Inflammatory macrophage (primary cell): ENCODE measurements at regions not wholly inside any gene's neighbourhood (a gene's known extent, or its start where the extent isn't known, plus 50 kb on each side); places are given as distances from the start of the nearest gene placed in this dataset.

Experiments used
- DNase-seq, 2 donors: peaks; one replicate each; pipeline ENCODE4 v3.0.0-alpha.2; 2020 to 2022

DNA sequence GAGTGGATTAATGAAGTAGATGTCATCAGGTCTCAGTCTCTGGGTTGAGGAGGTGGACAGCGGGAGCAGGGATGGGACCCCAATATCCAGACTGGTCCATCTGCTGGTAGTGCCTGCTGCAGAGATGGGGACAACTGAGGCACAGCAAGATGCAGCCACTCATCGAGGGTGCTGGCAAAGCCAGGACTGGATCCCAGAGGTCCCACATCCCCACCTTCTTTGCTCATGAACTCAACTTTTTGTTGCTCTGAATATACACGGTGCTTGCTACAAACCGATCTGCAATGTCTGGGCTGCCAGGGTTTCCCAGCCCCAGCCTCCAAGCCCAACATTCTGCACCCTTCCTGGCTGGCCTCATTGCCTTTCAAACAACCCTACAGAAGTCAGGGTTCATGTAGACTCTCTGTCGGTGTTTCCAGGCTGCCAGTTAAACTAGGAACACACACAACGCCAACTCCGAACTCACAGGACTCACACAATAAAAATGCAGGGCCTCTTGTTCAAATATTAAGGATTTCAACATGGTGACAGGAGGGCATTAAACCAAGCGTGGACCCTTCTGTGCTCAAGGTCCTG lies 168.2 kb downstream of the MN1 start:
- DNase-seq: no peak

DNA sequence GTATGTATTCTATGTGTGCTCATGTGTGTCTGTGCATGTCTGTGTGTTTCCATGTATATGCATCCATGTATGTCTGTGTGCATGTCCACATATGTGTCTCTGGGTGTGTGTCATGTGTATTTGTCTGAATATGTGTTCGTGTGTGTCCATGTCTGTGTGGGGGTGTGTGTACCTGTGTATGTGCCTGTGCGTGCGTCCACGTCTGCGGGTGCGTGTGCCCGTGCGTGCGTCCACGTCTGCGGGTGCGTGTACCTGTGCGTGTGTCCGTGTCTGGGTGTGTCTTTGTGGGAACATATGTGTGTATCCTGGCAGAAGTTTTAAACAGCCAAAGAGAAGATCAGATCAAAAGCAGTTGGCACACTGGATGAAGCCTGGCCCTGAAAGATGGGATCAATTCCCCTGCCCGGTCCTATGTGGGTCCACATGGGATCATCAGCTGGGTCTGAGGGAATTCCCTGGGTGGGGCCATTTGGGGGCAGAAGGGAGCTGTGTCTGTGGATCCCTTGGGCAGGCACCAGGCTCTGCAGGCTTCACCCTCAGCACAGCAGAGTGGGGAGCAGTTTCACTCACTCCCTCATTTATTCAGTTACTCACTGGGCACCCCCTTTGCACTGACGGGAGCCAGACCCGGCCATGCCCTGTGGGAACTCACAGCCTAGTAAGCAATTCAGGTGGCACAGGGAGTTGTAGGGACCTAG lies 167.4 kb downstream of the MN1 start:
- DNase-seq: no peak

DNA sequence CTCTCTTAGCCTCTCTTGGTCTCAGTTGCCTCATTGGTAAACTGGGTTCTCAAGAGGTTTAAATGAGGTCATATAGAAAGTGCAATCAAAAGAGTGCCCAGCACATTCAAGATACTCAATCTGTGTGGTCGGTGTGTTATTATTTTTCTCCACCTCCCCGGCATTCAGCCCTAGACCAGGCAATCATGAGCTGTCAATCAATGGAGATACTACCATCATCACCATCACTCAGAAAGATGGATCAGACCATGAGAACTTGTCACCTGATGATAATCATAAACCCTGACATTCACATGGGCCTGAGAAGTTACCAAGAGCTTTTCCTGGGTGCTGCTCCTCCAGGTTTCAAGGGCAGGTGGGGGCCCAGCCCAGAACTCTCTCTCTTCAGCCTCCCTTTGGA lies 166.1 kb downstream of the MN1 start:
- DNase-seq: no peak

DNA sequence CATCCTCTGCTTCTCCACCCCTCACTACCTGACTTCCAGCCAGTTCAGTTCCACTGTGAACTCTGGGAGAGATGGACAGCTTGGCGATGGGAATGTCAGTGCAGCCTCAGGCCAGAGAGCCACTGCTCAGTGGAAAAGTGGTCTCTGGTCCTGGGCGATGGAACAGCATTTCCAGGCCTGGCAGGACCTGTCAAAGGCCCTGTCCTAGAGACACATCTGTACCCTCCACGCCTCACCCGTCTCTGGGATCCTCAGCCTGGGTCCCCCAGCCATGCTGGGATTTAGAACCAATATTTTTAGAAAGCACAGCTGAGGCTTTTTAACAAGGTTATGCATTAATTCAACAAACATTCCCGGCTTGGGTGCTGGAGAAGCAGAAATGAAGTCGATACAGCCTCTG lies 165.7 kb downstream of the MN1 start:
- DNase-seq: no peak

DNA sequence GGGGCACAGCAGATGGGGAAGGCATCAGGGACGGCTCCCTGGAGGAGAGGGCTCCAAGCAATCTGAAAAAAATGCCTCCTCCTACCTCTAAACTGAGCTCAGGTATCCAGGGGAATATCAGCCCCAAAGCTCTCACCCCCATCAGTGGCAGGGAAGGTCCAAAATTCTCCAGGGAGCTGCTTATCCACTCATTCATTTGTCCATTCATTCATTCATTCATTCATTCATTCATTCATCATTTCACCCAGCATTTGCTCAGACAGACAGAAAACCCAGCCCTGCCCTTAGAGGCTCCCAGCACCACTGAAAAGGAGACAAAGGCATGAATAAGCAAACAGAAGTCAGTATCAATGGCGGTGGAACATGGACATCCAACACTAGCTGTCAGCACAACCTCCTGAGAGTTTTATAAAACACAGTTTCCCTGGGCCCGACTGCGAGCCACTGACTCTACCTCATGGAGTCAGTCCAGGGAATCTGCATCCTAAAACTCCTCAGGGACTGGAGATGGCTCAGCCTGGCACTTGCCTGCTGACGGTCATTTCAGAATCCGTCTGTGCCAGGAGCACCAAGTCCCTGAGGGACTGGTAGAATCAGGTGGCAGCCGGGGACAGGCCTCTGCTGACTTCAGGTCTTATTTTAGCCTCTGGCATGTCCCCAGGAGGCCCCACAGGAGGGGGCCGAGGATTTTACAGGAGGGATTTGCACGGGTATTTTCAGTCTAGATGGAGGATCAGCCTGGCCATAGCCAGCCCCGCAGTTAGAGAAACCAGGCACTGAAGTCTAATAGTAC lies 164.6 kb downstream of the MN1 start:
- no peak for DNase-seq

DNA sequence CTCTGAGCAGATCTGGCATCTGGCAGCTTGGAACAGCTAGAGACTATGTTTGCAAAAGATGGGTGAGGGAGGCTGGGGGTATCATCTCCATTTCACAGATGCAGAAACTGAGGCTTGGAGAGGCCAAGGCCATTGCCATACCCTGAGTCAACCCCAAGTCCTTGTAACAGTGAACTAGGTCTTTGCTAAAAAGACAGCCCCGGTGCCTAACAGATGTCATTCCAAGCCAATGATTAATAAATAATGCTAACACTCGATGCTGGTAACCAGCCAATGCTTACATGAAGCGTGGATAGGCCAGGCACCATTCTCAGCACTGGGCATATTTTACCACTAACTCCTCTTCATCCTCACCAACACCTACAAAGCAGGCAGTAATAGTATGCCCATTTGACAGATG lies 164.0 kb downstream of the MN1 start:
- DNase-seq: no peak

DNA sequence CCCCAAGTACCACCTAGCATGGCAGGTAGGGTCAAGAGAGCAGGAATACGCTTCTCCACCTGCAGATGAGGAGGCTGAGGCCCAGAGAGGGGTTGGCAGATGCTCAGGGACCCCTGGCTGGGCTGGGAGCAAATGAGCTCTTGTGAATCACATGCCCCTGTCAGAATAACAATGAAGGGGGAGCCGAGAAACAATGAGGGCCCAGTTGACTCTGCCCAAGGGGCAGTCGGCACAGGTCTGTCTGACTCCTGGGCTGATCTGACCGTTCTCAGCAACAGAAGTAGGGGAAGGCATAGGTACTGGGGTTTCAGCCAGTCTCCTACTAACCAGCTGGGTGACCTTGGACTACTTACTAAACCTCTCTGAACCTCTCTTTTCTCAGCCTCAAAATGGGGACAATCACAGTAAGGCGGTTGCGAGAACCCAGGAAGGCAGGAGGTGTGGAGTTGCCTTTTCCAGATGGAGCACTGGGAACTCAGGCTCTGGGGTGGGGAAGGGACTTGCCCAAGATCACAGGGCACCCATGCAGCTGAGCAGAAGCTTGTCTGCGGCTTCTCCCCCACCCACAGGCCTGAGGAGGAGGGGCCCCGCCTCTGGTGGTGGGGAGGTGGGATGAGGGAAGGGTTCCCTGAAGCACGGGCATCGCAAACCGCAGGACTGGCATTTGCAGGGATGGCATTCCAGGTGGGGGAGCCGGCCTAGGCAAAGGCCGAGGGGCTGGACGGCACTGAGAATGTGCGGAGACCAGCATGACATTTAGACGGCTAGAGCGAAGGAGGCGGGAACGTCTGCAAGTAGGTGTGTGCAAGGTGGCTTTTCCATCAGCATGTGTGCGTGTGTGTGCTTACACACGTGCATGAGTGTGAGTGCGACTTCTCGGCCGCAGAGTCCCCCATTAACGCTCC lies 163.0 kb downstream of the MN1 start:
- no peak for DNase-seq

DNA sequence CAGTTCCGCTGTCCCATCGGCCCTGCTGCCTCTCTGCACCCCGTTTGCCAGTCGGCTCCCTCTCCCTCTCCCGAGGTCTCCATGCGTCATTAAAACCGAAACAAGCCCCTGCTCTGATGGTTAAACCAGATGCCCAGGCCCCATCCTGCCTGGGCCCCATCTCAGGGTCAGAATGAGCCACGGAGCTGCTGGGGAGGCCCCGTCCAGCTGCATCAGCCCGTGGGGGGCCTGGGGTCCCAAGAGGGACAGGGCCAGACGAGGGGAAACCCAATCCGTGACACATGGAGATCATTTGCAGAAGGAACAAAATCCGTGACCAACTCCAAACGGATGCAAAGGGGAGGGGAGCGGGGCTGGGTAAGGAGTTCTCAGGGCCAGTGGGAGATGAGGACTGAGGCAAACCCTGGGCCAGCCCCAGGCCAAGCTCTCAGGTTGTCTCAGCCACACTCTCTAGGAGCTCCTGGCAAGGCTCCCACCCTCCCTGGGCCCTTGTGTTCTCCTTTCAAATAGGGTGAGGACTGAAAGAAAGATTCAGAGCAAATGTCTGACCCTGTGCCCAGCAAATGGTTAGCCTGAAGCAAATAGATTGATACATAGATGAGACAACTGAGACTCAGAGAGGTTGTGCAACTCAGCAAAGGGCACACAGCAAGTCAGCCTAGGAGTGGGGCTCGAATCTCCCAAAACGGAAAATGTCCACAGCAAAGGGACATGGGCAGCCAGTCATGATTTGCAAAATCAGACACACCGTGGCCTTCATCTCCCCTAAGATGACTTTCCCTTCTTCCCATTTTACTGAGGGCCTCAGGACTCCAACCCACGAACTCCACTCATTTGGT lies 162.1 kb downstream of the MN1 start:
- no peak for DNase-seq

DNA sequence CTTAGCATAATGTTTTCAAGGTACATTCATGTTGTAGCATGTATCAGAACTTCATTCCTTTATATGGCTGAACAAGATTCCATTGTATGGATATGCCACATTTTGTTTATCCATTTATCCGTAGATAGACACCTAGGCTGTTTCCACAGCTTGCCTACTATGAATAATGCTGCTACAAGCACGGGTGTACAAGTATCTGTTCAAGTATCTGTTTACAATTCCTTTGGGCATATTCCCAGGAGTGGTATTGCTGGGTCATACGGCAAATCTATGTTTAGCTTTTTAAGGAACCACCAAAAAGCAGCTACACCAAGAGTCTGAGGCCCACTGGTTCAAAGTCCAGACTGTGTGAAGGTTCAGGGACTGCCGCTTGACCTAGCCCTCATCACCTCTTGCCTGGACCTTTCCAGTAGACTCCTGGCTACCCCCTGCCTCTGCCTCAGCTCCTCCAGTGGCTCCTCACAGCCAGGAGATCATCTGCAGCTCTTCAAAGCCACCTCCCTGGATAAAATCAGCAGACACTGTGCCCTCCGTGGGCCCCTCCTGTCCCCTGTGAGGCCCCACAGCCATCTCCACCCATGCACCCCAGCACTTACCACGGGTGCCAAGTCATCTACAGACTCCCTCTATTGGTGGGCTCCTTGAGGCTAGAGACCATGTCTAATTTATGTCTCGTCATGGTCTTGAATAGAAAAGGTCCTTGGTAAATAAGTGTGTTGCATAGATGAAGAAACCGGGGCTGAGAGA lies 160.3 kb downstream of the MN1 start:
- DNase-seq: no peak

DNA sequence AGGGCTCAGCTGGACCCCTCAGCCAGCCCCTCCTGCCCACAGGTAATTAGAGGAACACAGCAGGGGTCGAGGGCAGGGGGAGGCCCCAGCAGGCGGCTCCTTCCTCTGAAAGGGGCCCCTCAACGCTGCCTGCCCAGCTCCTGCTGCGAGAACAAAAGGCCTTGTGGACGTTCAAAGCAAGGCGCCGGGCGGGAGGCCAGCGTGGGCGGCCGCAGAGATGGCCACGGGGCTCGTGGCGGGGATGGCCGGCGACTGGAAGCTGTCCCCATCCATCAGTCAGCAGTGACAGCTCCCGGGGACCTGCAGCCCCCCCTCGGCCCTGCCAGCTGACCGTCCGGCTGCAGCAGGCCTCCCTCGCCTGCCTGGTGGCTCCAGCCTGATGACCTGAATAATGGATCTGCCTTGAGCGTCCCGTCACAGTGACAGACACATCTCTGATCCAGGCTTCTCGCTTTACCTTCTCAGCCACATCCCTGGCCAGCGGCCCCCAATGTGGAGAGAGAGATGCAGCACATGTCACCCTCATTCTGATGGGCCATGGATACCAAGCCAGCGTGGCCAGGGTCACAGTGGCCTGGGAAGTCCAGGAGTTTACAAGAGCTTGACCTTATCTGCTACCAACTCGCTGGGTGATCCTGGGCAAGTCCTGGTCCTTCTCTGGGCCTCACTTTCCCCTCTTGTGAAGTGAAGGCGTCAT lies 159.3 kb downstream of the MN1 start:
- DNase-seq: no peak

DNA sequence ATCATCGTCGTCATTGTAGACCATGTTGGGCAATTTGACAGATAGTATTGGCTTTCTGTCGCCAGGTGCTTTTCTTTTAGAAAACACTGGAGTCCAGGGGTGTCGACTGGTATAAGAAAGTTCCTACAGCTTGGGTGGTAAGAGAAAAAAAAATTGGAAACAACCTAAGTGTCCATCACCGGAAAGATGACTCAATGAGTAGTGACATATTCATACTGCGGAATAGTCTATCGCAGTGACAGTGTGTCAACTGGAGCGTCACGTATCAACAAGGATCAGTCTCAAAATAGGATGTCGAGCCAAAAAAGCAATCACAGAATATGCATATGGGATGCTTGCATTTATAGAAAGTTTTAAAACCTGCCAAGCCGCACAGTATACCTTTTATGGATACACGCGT lies 157.6 kb downstream of the MN1 start:
- DNase-seq: no peak

DNA sequence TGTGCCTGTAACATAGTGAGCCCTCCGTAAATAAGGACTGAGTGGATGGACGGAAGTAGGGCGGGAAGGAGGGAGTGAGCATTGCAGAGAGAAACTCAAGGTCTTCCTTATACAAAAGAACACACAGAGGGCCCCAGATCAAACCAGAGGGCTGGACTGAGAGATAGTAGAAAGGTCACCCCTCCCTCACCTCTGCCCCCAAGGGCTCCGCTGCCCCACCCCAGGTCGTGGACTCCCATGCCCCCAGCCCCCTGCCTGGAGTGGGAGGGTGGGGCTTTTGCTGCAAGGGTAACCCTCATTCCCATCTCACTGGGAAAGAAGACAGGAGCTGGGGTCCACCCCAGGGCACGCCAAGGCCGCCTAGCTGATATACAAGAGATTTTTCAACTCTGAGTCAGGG lies 157.0 kb downstream of the MN1 start:
- no peak for DNase-seq

DNA sequence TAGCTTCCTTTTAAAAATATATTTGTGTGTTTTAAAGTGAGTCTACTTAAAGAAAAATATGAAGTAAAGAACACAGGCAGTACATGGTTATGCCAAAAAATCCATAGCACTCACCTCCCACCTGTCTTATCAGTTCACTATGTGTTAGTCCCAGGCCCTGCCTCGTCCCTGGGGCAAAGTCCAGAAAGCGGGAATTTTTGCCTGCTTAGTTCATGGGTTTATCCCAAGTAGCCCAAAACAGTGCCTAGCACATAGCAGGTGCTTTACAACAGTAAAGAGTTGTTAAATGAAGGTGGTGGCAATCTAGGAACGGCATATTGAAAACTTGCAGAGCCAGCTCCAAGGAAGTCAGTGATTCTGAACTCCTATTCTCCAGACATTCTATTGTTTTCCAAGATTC lies 154.0 kb downstream of the MN1 start:
- no peak for DNase-seq

DNA sequence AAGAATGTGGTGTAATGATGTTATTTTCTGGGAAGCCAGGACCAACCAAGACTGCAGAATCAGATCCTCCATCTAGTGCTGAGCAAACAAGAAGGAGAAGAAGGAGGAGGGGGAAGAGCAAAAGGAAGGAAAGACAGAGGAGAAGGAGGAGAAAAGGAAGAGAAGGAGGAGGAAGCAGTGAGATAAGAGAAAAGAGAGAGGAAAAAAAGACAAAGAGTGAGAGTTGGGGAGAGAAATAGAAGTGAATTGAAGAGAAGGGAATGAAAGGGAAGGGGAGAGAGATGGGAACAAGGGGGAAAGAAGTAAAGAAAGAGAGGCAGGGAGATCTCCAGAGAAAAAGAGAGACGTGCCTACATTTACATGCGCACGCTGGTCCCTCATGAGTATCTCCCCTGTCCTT lies 153.5 kb downstream of the MN1 start:
- DNase-seq: no peak

DNA sequence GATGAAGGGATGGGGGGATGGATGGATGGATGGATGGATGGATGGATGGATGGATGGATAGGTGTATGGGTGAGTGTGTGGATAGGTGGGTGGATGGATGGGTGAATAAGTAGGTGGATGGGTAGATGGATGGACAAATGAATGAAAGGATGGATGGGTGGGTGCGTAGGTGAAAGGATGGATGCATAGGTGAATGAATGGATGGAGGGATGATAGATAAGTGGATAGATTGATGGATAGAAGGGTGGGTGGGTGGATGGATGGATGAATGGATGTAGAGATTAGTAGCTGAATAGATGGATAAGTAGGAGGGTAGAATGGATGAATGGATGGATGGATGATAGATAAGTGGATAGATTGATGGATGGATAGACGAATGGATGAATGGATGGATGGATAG lies 152.7 kb downstream of the MN1 start:
- DNase-seq: no peak

DNA sequence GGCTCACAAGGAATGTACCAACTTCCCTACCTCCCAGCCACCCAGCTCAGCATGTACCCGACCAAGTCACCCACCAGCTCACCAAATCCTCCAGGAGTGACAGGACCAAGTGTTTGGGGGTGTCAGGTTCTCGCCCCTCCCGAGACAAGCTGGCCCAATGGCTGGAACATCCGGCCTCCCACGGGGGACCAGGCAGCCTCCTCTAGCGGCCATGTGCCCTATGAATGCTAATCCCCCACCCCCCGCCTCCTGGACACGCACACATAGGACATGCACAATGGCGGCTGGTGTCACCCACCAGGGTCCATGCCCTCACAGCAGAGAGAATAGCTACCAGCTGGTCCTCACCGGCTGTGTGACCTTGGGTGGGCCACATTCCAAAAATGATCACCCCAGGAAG lies 151.0 kb downstream of the MN1 start:
- no peak for DNase-seq

DNA sequence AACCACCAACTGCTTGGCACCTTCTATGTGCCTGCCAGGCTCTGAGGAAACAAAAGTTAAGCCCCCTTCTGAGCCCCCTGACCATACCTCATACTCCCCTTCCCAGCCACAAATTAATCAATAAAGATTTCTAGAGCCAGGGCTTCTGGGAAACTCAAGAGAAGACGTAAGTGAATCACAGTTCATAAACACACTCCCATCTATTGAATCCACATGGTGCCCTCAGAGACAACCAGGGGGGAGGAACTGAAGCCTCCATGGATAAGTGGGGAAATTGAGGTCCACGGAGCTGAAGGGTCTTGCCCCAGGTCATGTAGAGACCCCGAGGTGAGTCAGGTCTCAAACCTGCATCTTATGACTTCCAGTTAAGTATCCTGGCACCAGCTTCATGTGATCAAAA lies 150.6 kb downstream of the MN1 start:
- no peak for DNase-seq

DNA sequence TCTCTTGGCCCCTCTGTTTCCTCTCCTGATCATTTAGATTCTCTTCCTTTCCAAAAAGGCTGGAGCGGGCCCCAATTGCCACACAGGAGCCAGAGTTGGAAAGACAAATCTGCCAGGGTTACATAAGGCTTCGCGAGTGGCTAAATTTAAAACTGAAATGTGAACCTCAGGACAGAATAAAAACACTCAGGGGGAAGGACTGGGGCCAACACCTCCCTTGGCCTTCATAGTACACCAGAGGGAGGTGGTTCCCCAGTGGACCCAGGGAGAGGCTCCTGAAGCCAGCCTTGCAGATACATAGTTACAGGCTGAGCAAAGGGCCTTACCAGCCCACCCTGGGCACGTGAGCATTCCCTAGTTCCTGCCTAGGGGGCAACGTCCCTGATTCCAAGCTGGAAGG lies 150.1 kb downstream of the MN1 start:
- DNase-seq: no peak

DNA sequence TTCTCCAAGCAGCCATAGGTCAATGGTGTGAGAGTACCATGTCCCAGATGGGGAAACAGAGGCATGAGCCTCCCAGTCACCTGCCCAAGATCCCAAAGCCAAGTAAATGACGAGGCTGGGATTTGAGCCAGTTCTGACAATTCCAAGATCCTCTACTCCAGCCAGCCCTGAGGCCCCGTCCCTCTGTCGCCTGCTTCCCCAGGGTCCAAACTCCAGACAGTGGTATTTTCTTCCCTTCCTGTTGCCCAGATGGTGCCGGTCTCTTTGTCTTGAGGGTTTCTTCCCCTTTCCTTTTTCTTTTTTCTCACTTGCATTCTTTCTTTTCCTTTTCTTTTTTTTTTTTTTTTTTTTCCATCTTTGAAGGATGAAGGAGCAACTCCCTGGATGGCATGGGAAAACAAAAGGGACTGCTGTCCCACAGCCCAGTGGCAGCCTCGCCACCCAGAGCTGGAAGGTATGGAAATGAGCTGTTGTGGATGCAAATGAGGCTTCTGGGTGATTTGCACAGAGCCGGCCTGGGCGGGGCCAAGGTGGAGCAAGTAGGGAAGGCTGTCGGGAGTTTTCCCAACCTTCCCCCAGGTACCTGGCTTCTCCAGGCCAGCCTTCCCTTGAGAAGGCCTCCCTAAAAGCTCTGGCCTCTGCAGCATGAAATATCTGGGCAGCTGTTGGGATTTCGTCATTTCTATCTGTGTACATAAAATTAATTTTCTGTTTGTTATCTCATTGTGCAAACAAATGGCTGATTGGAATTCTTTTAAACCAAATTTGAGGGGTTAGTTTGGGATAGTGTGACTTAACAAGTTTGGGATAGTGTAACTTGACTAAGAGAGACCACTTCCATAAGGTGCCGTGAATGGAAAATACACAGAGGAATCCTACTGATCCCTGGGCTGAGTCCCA lies 146.8 kb downstream of the MN1 start:
- DNase-seq: no peak
